Hematopoietic multipotent progenitor cell treated with erythropoietin and hydrocortisone succinate and interleukin-3 and kit ligand, for 4 days (in vitro differentiated cells): ENCODE measurements at regions not wholly inside any gene's neighbourhood (a gene's known extent, or its start where the extent isn't known, plus 50 kb on each side); places are given as distances from the start of the nearest gene placed in this dataset.

ENCODE experiments used
- DNase-seq: peaks from one replicate; pipeline ENCODE4 v3.0.0-alpha.2; 2015

DNA sequence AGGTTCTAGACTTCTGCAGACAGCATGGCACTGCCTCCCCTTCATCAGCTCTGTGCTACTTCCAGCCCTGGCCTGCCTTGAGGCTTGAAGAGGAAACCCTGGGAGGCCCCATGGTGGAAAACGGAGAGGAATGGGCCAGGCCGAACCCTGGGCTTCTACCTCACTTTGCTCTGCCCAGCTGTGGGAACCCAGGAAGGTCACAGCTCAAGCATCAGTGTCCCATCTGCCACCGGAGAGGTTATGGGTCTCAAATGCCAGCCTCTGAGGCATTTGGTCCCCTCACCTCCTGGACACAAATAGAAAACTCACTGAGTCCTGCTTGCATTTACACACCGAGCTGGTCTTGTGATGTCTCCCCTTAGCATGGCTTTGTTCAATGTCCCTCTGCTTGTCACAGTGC, 80.1 kb upstream of the ALDH1B1 start:
- DNase-seq = no peak

DNA sequence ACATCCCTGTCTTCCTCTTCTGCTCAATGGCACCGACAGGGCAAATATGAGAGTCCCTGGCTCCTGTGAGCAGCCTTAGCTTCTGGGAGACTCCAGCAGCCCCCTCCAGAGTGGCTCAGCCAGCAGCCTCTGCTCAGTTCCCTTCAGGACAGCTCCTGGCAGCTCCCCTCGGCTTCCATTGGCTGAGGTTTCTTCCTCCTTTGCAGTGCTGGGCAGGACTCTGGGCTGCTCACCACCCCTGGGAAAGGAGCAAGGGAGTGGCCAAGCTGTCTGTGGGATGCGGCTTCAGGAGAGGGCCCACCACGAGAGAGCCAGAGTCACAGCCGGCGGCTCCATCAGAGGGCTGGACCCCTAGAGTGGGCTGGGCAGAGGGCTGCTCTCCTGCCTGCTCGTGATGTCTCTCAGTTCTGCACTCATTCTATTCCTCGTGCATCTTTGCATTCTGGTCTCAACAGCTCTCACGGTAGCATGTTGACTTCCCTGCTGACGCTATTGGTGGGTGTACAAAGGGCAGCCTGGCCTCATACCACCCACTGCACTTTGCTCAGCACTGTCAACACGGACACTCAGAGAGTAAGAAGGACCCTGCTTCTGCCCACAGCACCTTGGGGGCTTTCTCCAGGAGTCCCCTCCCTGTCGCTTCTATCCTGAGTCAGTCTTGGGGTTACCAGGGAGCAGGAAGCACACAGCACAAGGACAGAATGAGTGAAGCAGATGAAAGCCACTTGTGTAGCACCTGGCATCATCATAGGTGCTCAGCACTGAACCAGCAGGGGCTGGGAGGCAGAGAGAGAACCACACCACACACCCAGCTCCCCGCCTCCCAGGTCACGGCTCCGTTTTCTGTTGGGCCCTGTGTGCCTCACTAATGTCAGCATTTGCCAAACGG, 80.9 kb upstream of the ALDH1B1 start:
- DNase-seq = no peak

GRCh38 chr9:38309324-38310195, 82.9 kb upstream of the ALDH1B1 start:
- no peak for DNase-seq

DNA sequence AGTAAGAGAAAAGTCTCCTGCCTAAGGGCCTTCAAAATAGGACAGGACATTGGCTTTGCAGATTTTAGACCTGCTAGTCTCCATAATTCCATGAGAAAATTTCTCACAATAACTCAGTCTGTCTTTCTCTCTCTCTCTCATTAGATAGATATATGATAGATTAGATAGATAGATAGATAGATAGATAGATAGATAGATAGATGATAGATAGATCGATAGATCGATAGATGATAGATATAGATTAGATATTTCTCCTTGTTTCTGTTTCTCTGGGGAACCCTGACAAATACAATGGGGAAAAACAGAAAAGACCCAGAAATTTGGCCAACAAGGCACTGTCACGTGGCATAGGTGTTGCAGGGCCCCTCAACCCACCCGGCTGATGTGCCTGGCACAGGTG, 84.4 kb upstream of the ALDH1B1 start:
- no peak for DNase-seq

GRCh38 chr9:38306899-38307298, 85.6 kb upstream of the ALDH1B1 start:
- DNase-seq = no peak

- no peak for DNase-seq
Measured at GRCh38 chr9:38305582-38305981, 86.9 kb upstream of the ALDH1B1 start.

GRCh38 chr9:38301376-38302106, 91.0 kb upstream of the ALDH1B1 start:
- DNase-seq = no peak

GRCh38 chr9:38299856-38300255, 92.6 kb upstream of the ALDH1B1 start:
- no peak for DNase-seq

GRCh38 chr9:38298904-38299303, 93.6 kb upstream of the ALDH1B1 start:
- no peak for DNase-seq

- no peak for DNase-seq
Measured at GRCh38 chr9:38298503-38298902, 94.0 kb upstream of the ALDH1B1 start.

DNA sequence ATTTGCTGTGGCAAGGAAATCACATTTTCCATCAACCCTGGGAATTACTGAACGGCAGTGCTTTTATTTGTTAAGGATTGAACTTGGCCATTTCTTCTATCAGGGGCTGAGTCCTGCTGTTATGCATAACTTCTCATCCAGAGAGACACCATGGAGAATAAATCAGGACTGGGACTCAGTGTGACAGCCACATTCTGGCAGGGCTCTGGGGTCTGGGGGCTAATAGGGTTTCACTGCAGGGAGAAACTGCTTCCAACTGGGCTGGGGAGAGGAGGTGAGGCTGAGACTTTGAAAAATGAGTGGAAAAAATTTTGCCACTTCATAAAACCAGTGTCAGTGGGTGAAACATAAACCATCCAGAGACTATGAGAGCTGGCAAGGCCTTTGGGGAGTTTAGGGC, 95.7 kb upstream of the ALDH1B1 start:
- DNase-seq = no peak

DNA sequence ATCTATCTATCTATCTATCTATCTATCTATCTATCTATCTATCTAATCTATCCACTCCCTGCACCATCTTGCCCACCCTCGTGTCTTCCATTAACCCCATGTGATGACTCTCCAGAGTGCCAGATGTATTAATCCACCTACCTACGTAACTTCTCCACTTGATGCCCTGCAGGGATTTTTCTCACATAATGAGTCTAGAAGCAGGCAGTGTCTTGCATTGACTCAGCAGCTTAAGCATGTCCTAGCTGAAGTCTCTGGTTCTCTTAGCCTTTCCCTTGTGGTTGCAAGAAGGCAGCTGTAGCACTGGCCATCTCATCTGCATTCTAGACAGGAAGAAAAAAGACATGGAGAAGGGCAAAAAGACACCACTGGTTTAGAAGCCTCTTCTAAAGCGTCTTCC, 96.7 kb upstream of the ALDH1B1 start:
- no peak for DNase-seq

DNA sequence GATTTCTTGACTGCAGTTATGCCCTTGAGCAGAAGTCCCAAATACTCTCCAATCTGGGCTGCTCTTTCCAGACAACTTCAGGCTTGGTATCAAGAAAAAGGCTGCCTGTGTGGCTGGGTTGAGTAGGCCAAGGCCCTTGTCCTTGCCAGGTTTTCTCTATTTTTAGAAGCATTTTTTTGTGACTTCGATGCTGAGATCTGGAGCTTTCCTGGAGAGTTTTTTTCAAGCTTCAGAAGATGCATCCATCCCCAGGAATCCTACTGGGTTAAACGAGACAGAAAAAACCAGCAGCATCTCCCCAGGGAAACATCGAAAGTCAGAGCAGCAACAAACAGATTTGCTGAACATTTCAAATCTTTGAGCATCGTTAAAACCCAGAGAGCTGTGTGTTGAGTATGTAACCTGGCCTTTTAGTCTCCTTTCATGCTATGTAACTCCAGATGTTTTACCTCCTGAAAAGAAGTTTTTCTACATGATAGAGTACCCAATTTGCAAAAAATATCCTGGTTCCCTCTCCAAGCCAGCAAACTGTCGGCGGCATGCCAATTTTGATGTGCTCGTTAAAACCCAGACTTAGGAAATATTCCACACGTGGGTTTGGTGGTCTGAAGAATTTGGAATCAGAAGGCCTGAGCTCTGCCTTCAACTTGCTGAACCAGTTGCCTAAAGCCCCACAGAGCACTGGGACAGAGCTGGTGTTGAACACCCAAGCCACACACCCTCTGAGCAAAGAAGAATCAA, 98.1 kb upstream of the ALDH1B1 start:
- DNase-seq = no peak

- no peak for DNase-seq
Measured at GRCh38 chr9:38293022-38293421, 99.5 kb upstream of the ALDH1B1 start.

GRCh38 chr9:38292480-38292879, 100.0 kb upstream of the ALDH1B1 start:
- no peak for DNase-seq

- DNase-seq = no peak
Measured at GRCh38 chr9:38289866-38290245, 102.6 kb upstream of the ALDH1B1 start.

- DNase-seq = no peak
Measured at GRCh38 chr9:38289236-38289865, 103.2 kb upstream of the ALDH1B1 start.

GRCh38 chr9:38288502-38288901, 104.0 kb upstream of the ALDH1B1 start:
- no peak for DNase-seq

DNA sequence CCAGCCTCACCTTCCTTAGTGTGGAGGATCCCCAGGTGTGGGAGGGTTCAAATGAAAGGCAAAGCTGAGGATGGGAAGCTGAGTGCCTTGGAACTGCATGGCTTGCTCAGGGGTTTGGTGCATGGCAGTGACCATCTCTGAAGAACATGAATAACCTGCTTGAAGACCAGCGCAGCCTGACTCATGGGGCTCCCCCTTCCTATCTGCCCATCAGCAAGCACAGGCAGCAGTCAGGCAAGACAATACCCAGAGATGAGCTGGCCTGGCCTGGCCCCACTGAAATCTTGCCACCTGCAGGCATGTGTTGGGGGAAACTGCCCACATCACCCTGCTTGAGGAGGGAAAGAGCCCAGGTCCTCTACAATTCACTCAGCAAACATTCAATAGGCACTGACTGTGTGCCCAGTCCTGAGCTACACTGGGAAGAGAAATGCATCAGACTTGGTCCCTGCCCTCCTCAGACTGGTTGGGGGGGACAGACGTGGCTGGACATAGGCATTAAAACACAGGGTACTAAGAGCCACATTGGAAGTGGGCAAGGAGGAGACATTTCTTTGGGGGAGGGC, 105.0 kb upstream of the ALDH1B1 start:
- DNase-seq = no peak

DNA sequence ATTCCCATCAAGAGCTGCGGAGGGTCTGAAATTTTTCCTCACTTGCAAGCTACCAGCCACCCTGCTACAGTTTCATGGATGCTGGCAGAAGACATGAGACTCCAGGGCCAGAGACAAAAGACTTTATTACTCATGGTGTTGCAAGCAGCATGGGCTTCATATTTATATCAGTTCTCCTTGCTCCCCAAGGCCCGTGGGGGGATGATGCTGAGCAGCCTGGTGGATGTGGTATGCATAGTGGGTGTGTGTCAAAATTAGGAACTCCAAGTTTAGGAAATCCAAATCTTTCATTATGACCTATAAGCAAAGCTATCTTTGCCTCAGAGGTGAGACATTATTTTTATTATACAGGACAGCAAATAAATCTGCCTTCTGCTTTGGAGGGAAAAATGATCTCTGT, 105.7 kb upstream of the ALDH1B1 start:
- no peak for DNase-seq

GRCh38 chr9:38286357-38286756, 106.1 kb upstream of the ALDH1B1 start:
- no peak for DNase-seq

DNA sequence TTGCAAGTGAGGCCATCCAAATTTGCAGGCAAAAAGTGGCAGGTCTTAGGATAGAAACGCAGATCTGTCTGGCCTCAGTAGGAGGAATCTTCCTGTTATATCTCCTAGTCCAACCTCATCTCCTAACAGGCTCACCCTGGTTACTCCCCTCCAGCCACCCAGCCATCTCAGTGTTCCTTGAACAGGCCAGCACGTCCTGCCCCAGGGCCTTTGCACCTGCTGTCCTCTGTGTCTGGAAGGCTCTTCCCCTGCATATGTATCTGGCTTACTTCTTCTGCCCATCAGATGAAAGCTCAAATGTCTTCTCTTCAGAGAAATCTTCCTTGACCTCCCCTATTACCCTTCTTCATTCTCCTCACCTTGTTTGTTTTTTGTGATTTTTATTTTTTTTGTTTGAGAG, 107.3 kb upstream of the ALDH1B1 start:
- no peak for DNase-seq
